Natural killer cell treated with Interleukin-12 subunit alpha and Interleukin-12 subunit beta and Interleukin-15 and Interleukin-18, amount 100 ng/mL, for 72 hours (primary cell): ENCODE measurements at regions not wholly inside any gene's neighbourhood (a gene's known extent, or its start where the extent isn't known, plus 50 kb on each side); places are given as distances from the start of the nearest gene placed in this dataset.
"Not testable (repeated sequence)": the region's sequence is repeated elsewhere in the genome, so short reads cannot be mapped to it uniquely, and the experiment has no call there.

Experiments
- ATAC-seq, 2 donors: fragments of 150-1000 bp; cut with Tn5 transposase in 1 of 2; sonication (Bioruptor Pico), chemical (Tn5 transposase) in 1 of 2; 2 replicates each; pipeline ENCODE4 v1.10.0; 2021
- DNase-seq: peaks from one replicate; pipeline ENCODE4 v3.0.0; 2022; ENCODE audit warnings: low spot score
- H3K27ac Mint-ChIP-seq, 2 donors: 1 replicate in 1 of 2; 2 replicates in 1 of 2; pipeline ENCODE4 v1.8.0; 2022; ENCODE audit warnings: mixed read lengths in 2 of 2, mild to moderate bottlenecking in 1 of 2, moderate library complexity in 1 of 2
- H3K27me3 Mint-ChIP-seq, 2 donors: 1 replicate in 1 of 2; 2 replicates in 1 of 2; pipeline ENCODE4 v1.8.0; 2022; ENCODE audit warnings: mixed read lengths in 2 of 2
- H3K36me3 Mint-ChIP-seq: one replicate; pipeline ENCODE4 v1.8.0; 2022; ENCODE audit warnings: mixed read lengths
- H3K4me1 Mint-ChIP-seq, 2 donors: 1 replicate in 1 of 2; 2 replicates in 1 of 2; pipeline ENCODE4 v1.8.0; 2022; ENCODE audit warnings: low read depth in 2 of 2, mixed read lengths in 2 of 2, mild to moderate bottlenecking in 1 of 2
- H3K4me3 Mint-ChIP-seq: one replicate; pipeline ENCODE4 v1.8.0; 2022; ENCODE audit warnings: mixed read lengths
- H3K9me3 Mint-ChIP-seq: 2 replicates; pipeline ENCODE4 v1.8.0; 2022; ENCODE audit warnings: mixed read lengths

DNA sequence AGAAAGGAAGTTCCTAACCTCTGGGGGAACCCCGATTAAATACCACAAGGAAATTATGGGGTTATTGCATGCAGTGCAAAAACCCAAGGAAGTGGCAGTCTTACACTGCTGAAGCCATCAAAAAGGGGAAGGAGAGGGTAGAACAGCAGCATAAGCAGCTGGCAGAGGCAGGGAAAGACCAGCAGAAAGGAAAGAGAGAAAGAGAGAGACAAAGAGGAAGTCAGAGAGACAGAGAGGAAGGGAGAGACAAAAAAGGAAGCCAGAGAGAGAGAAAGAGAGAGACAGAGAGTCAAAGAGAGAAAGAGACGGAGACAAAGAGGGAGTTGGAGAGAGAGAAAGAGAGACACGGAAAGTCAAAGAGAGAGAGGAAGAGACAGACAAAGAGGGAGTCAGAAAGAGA, 689.1 kb downstream of the TFAP2A start:
- peaks cover 14% of the 10 kb centered on the region for H3K9me3 Mint-ChIP-seq
- not testable (repeated sequence) for H3K36me3 Mint-ChIP-seq, DNase-seq, H3K4me3 Mint-ChIP-seq, H3K4me1 Mint-ChIP-seq, ATAC-seq, H3K27me3 Mint-ChIP-seq, H3K27ac Mint-ChIP-seq

GRCh38 chr6:9717568-9717967, 697.3 kb downstream of the TFAP2A start:
- peaks cover 9% of the 10 kb centered on the region for H3K9me3 Mint-ChIP-seq
- H3K36me3 Mint-ChIP-seq: no peaks in the 10 kb centered on the region
- no peak overlapping the region for H3K4me3 Mint-ChIP-seq
- H3K27me3 Mint-ChIP-seq: no peaks in the 10 kb centered on the region
- no peak for ATAC-seq
- no peak overlapping the region for H3K27ac Mint-ChIP-seq
- H3K4me1 Mint-ChIP-seq: no peaks in the 10 kb centered on the region
- DNase-seq: no peak

DNA sequence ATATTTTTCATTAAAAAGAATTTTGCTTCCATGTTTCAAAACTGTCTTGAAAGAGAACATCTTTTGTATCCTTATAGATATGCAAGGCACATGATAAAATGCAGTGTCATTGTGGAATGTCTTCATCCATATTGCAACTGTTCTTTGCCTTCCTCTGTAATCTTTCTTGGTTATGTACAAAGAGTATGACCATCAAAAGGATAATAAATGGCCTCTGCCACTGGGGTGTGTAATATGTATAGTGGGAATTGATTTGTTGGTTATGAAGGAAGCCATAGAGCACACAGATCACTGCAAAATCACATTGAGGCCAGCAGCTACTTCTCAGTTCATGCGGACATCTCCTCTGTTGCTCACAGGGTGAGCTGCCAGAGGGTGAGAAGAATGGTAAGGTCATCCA, 703.5 kb downstream of the TFAP2A start:
- H3K9me3 Mint-ChIP-seq: peaks cover 3% of the 10 kb centered on the region
- no peak for DNase-seq
- ATAC-seq: no peak

GRCh38 chr6:9710574-9710973, 704.3 kb downstream of the TFAP2A start:
- DNase-seq (no peak), ATAC-seq (no peak)
- no peaks in the 10 kb centered on the region for H3K4me1 Mint-ChIP-seq
- H3K9me3 Mint-ChIP-seq: peaks cover 3% of the 10 kb centered on the region
- no peak overlapping the region for H3K27ac Mint-ChIP-seq
- H3K36me3 Mint-ChIP-seq: no peaks in the 10 kb centered on the region
- H3K27me3 Mint-ChIP-seq: no peaks in the 10 kb centered on the region
- H3K4me3 Mint-ChIP-seq: no peak overlapping the region

More for the DNA sequence above, 703.5 kb downstream of the TFAP2A start:
- no peaks in the 10 kb centered on the region for H3K27me3 Mint-ChIP-seq
- no peak overlapping the region for H3K27ac Mint-ChIP-seq
- no peaks in the 10 kb centered on the region for H3K4me1 Mint-ChIP-seq
- H3K36me3 Mint-ChIP-seq: no peaks in the 10 kb centered on the region
- H3K4me3 Mint-ChIP-seq: no peak overlapping the region

DNA sequence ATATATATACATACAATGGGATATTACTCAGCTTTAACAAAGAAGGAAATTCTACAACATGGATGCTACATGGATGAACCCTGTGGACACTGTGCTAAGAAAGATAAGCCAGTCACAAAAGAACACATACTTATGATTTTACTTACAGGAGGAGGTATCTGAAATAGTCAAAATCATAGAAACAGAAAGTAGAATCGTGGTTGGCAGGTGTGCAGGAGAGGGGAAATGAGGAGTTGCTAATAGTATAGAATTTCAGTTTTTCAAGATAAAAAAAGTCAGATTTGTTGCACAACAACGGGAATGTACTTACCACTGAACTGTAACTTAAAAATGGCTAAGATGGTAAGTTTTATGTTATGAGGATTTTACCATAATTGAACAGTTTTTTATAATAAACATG, 706.3 kb downstream of the TFAP2A start:
- peaks cover 6% of the 10 kb centered on the region for H3K9me3 Mint-ChIP-seq
- H3K27ac Mint-ChIP-seq: no peak overlapping the region
- no peaks in the 10 kb centered on the region for H3K36me3 Mint-ChIP-seq
- ATAC-seq (no peak), DNase-seq (no peak)
- H3K4me1 Mint-ChIP-seq: no peaks in the 10 kb centered on the region
- H3K4me3 Mint-ChIP-seq: no peak overlapping the region
- H3K27me3 Mint-ChIP-seq: no peaks in the 10 kb centered on the region

- Mint-ChIP-seq H3K36me3 (no peaks in the 10 kb centered on the region), H3K4me1 (no peaks in the 10 kb centered on the region), H3K4me3 (no peak overlapping the region), H3K9me3 (peaks cover 10% of the 10 kb centered on the region), H3K27me3 (no peaks in the 10 kb centered on the region), H3K27ac (no peak overlapping the region)
- DNase-seq: no peak
- ATAC-seq: no peak
These were observed 709.9 kb downstream of the TFAP2A start for GRCh38 chr6:9704989-9705388.

- Mint-ChIP-seq H3K27me3 (no peaks in the 10 kb centered on the region), H3K4me3 (no peak overlapping the region), H3K27ac (no peak overlapping the region), H3K4me1 (no peaks in the 10 kb centered on the region), H3K9me3 (peaks cover 10% of the 10 kb centered on the region), H3K36me3 (no peaks in the 10 kb centered on the region)
- no peak for DNase-seq
- no peak for ATAC-seq
These were observed 712.0 kb downstream of the TFAP2A start for GRCh38 chr6:9702914-9703313.

DNA sequence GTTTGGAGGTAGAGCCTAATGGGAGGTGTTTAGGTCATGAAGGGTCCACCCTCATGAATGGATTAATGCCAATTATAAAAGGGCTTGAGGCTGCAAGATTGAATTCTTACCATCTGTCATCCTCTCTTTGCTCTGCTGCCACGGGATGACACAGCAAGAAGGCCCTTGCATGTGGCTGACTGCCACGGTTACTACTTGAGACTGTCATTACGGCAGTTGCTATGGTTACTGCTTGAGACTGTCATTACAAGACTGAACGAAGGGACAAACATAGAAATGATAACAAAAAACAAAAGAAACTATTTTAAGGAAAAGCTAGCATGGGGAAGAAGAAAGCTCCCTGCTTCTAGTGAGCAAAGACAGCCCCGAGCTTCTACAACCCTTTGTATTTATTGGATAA, 715.0 kb downstream of the TFAP2A start:
- H3K27me3 Mint-ChIP-seq: no peaks in the 10 kb centered on the region
- no peak overlapping the region for H3K4me3 Mint-ChIP-seq
- peaks cover 6% of the 10 kb centered on the region for H3K36me3 Mint-ChIP-seq
- peaks cover 18% of the 10 kb centered on the region for H3K9me3 Mint-ChIP-seq
- ATAC-seq (no peak), DNase-seq (no peak)
- H3K4me1 Mint-ChIP-seq: no peaks in the 10 kb centered on the region
- no peak overlapping the region for H3K27ac Mint-ChIP-seq

- no peak for DNase-seq
- Mint-ChIP-seq H3K27me3 (no peaks in the 10 kb centered on the region), H3K36me3 (peaks cover 6% of the 10 kb centered on the region), H3K9me3 (peaks cover 26% of the 10 kb centered on the region), H3K4me1 (no peaks in the 10 kb centered on the region), H3K4me3 (no peak overlapping the region), H3K27ac (no peak overlapping the region)
- no peak for ATAC-seq
These were observed 717.5 kb downstream of the TFAP2A start for GRCh38 chr6:9697263-9697931.

DNA sequence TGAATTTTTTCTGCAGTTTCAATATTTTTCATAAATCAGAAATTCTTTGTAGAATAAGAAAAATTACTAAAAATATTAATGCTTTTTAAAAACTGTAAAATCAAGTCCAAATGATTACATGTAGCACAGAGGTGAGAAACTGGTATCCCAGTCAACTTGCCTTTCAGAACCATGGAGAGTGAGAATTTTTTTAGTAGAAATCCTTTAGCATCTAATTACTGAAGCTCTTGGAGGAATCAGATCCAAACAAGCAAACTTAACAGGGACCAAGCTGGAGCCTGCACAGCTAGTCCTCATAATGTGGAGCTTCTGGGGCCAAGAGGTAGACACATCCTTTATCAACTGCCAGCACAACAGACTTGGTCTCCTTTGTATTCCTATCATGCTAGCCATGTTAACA, 724.5 kb downstream of the TFAP2A start:
- Mint-ChIP-seq H3K36me3 (no peaks in the 10 kb centered on the region), H3K27ac (no peak overlapping the region), H3K9me3 (peaks cover 19% of the 10 kb centered on the region), H3K27me3 (no peaks in the 10 kb centered on the region), H3K4me3 (no peak overlapping the region), H3K4me1 (no peaks in the 10 kb centered on the region)
- no peak for ATAC-seq
- DNase-seq: no peak

DNA sequence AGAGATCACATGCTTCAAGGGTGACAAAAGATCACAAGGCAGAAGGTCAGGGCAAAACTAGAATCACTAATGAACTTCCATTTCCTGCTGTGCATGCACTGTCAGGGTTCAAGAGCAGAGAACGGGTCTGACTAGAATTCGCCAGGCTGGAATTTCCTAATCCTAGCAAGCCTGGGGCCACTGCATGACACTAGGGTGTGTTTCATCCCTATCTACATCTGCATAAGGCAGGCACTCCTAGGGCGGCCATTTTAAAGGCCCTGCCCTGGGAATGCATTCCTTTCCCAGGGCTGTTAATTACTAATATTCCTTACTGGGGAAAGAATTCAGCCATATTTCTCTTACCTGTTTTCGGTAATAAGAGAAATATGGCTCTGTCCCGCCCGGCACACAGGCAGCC, 734.1 kb downstream of the TFAP2A start:
- DNase-seq, H3K36me3 Mint-ChIP-seq, H3K27ac Mint-ChIP-seq, H3K4me1 Mint-ChIP-seq, ATAC-seq, H3K4me3 Mint-ChIP-seq, H3K27me3 Mint-ChIP-seq: not testable (repeated sequence)
- H3K9me3 Mint-ChIP-seq: peaks cover 14% of the 10 kb centered on the region

DNA sequence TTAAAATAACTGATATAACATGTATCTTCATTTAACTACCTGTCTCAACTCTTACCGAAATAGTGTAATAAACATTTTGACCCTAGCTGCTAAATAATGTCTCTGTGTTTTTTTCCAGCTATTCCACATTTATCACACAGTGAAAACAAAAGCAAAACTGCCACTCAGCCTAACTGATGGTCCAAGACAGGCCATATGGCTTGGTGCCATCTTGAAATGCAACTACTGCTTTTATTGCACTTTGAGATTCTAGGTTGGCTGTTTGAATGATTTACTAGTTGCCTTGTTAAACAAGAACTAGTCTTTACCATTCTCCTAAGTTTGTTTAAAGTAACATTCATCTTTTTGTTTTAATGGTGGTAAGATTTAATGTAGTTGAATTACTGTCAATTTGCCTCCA, 739.8 kb downstream of the TFAP2A start:
- H3K27ac Mint-ChIP-seq: no peak overlapping the region
- no peak for ATAC-seq
- no peaks in the 10 kb centered on the region for H3K4me1 Mint-ChIP-seq
- H3K36me3 Mint-ChIP-seq: no peaks in the 10 kb centered on the region
- H3K4me3 Mint-ChIP-seq: no peak overlapping the region
- peaks cover 9% of the 10 kb centered on the region for H3K9me3 Mint-ChIP-seq
- DNase-seq: no peak
- H3K27me3 Mint-ChIP-seq: no peaks in the 10 kb centered on the region

- no peak overlapping the region for H3K27ac Mint-ChIP-seq
- H3K36me3 Mint-ChIP-seq: no peaks in the 10 kb centered on the region
- no peak overlapping the region for H3K4me3 Mint-ChIP-seq
- no peak for ATAC-seq
- no peaks in the 10 kb centered on the region for H3K4me1 Mint-ChIP-seq
- peaks cover 6% of the 10 kb centered on the region for H3K9me3 Mint-ChIP-seq
- DNase-seq: no peak
- H3K27me3 Mint-ChIP-seq: no peaks in the 10 kb centered on the region
These were observed 755.0 kb downstream of the TFAP2A start for GRCh38 chr6:9659848-9660247.

DNA sequence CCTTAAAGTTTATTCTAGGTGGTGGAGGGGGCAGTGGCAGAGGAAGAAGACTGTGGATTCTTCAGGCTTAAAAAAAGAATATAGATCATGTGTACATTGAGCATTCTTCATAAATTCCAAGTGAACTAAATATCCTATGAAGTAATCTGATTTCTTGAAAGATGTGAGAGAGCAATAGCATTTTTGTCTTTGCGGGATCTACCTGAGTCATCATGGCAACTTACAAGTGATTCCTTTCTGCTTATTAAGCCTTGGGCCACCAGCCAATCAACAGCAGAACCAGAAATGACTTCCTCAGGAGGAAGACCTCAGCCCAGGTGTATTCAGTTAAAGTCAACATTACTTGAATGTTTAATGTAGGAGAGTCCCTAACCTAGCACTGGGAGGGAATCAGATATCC, 756.9 kb downstream of the TFAP2A start:
- DNase-seq (no peak), ATAC-seq (no peak)
- Mint-ChIP-seq H3K36me3 (no peaks in the 10 kb centered on the region), H3K27me3 (no peaks in the 10 kb centered on the region), H3K4me1 (no peaks in the 10 kb centered on the region), H3K27ac (no peak overlapping the region), H3K9me3 (peaks cover 10% of the 10 kb centered on the region), H3K4me3 (no peak overlapping the region)

DNA sequence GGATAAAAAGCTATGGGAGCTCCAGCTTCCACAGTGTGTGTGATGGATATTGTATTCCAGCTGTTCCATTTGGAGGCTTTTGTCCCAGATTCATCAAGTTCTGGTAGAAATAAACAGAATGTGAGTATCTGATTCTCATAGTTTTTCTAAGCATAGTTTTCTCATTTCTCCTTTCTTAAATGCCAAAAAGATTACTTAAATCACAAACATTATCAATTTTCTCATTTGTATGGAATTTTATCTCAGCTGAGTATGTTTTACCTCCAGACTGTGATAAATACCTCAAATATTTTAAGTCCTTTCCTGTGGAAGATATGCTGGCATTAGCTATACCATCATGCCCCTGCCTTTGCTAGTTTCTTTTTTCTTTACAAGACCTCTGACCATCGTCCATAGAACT, 767.3 kb downstream of the TFAP2A start:
- Mint-ChIP-seq H3K4me3 (no peak overlapping the region), H3K4me1 (no peaks in the 10 kb centered on the region), H3K27me3 (no peaks in the 10 kb centered on the region), H3K36me3 (no peaks in the 10 kb centered on the region), H3K9me3 (peaks cover 14% of the 10 kb centered on the region), H3K27ac (no peak overlapping the region)
- no peak for DNase-seq
- ATAC-seq: no peak
